CD14-positive monocyte (primary cell): ENCODE measurements at regions not wholly inside any gene's neighbourhood (a gene's known extent, or its start where the extent isn't known, plus 50 kb on each side); places are given as distances from the start of the nearest gene placed in this dataset.

ENCODE experiments used
- DNase-seq, 3 donors: peaks; one replicate each; pipeline ENCODE4 v3.0.0-alpha.2; 2011 to 2022
- H2AFZ ChIP-seq: 2 replicates; pipeline ENCODE4 v1.6.0; 2012; ENCODE audit warnings: mild to moderate bottlenecking, low read depth, low read length, inconsistent platforms; ENCODE audit not compliant: insufficient read depth, poor library complexity, severe bottlenecking
- H3K27ac ChIP-seq, 2 donors: 1 replicate in 1 of 2; 2 replicates in 1 of 2; pipeline ENCODE4 v1.5.1; 2012 to 2013; ENCODE audit warnings: low read length in 2 of 2, control low read depth in 1 of 2, inconsistent platforms in 1 of 2, low read depth in 1 of 2, mild to moderate bottlenecking in 1 of 2
- H3K27me3 ChIP-seq, 2 donors: one replicate each; pipeline versions ENCODE4 v1.6.0 to v1.6.1; 2011 to 2013; ENCODE audit warnings: low read length in 2 of 2; ENCODE audit not compliant: control insufficient read depth in 2 of 2, insufficient read depth in 2 of 2
- H3K36me3 ChIP-seq, 2 donors: replicated peaks in 1 of 2; 1 replicate in 1 of 2; 2 replicates in 1 of 2; pipeline versions ENCODE4 v1.5.1 to v1.6.1; 2012 to 2013; ENCODE audit warnings: low read length in 2 of 2, control low read depth in 1 of 2, inconsistent platforms in 1 of 2, mild to moderate bottlenecking in 1 of 2; ENCODE audit not compliant: insufficient read depth in 2 of 2, control insufficient read depth in 1 of 2
- H3K4me1 ChIP-seq, 2 donors: 1 replicate in 1 of 2; 2 replicates in 1 of 2; pipeline versions ENCODE4 v1.5.1 to v1.6.1; 2012 to 2013; ENCODE audit warnings: low read length in 2 of 2, control low read depth in 1 of 2, inconsistent platforms in 1 of 2, mild to moderate bottlenecking in 1 of 2, moderate library complexity in 1 of 2; ENCODE audit not compliant: insufficient read depth in 2 of 2, control insufficient read depth in 1 of 2
- H3K4me2 ChIP-seq: replicated peaks from 2 replicates; pipeline ENCODE3; 2012; ENCODE audit warnings: low read length, moderate library complexity, mild to moderate bottlenecking; ENCODE audit not compliant: poor library complexity, severe bottlenecking; ENCODE audit errors: extremely low read depth
- H3K4me3 ChIP-seq, 3 experiments: fragments of 200-600 bp in 1 of 3; sonication (generic) in 1 of 3; replicated peaks in 1 of 3; 1 replicate in 2 of 3; 2 replicates in 1 of 3; pipeline ENCODE4 v1.5.1; 2011 to 2013; ENCODE audit warnings: low read length in 3 of 3, mild to moderate bottlenecking in 3 of 3, control low read depth in 2 of 3, low read depth in 2 of 3, inconsistent platforms in 1 of 3, moderate library complexity in 1 of 3
- H3K79me2 ChIP-seq: 2 replicates; pipeline ENCODE4 v1.6.0; 2012; ENCODE audit warnings: mild to moderate bottlenecking, control low read depth, inconsistent platforms, low read length, moderate library complexity; ENCODE audit not compliant: insufficient read depth
- H3K9ac ChIP-seq: 2 replicates; pipeline ENCODE4 v1.6.0; 2017; ENCODE audit warnings: low read length, mild to moderate bottlenecking; ENCODE audit not compliant: insufficient read depth, poor library complexity, severe bottlenecking
- H3K9me3 ChIP-seq, 2 donors: replicated peaks in 1 of 2; 1 replicate in 1 of 2; 2 replicates in 1 of 2; pipeline versions ENCODE4 v1.5.1 to v1.6.1; 2012 to 2013; ENCODE audit warnings: low read length in 2 of 2, control low read depth in 1 of 2; ENCODE audit not compliant: control insufficient read depth in 1 of 2, insufficient read depth in 1 of 2
- H4K20me1 ChIP-seq: 2 replicates; pipeline ENCODE4 v1.6.0; 2012; ENCODE audit warnings: mild to moderate bottlenecking, low read length, control low read depth, moderate library complexity; ENCODE audit not compliant: insufficient read depth
- H3K27ac Mint-ChIP-seq, 7 donors: one replicate each; pipeline ENCODE4 v1.8.0; 2020; ENCODE audit warnings: mild to moderate bottlenecking in 7 of 7, mixed read lengths in 7 of 7, moderate library complexity in 6 of 7, inconsistent platforms in 2 of 7
- H3K27me3 Mint-ChIP-seq, 3 donors: one replicate each; pipeline ENCODE4 v1.8.0; 2021 to 2022; ENCODE audit warnings: low read depth in 3 of 3, mild to moderate bottlenecking in 3 of 3, mixed read lengths in 3 of 3, moderate library complexity in 3 of 3, inconsistent platforms in 1 of 3
- H3K36me3 Mint-ChIP-seq, 2 donors: one replicate each; pipeline ENCODE4 v1.8.0; 2020; ENCODE audit warnings: mixed read lengths in 2 of 2, inconsistent platforms in 1 of 2, mild to moderate bottlenecking in 1 of 2
- H3K4me1 Mint-ChIP-seq: one replicate; pipeline ENCODE4 v1.8.0; 2020; ENCODE audit warnings: mild to moderate bottlenecking, mixed read lengths
- H3K4me3 Mint-ChIP-seq, 2 donors: one replicate each; pipeline ENCODE4 v1.8.0; 2020; ENCODE audit warnings: mild to moderate bottlenecking in 2 of 2, mixed read lengths in 2 of 2, moderate library complexity in 1 of 2
- H3K9me3 Mint-ChIP-seq, 7 donors: one replicate each; pipeline ENCODE4 v1.8.0; 2020 to 2022; ENCODE audit warnings: mixed read lengths in 7 of 7, mild to moderate bottlenecking in 6 of 7, moderate library complexity in 6 of 7, inconsistent platforms in 2 of 7
- WGBS: methylation state at CpG from one replicate; pipeline ENCODE4 v1.1.5; 2013; ENCODE audit warnings: missing lambda C conversion rate; ENCODE audit not compliant: insufficient coverage; 5-methylcytosine and 5-hydroxymethylcytosine counted together
- intact Hi-C, 2 donors: fragments of 100-400 bp; cut with micrococcal nuclease; formaldehyde crosslinking; loops; one replicate each; pipeline versions ENCODE4 v1.15.0 to v1.15.1; 2023
- TF ChIP-seq, protein P1 (sequence below): fragments of 200-600 bp; IDR thresholded peaks from one replicate; pipeline ENCODE4 v1.8.0; 2022; ENCODE audit warnings: antibody characterized with exemption, mild to moderate bottlenecking

GRCh38 chr3:168511428-168512014 lies 415.8 kb upstream of the GOLIM4 start:
- Histone ChIP-seq H2AFZ (no peak overlapping the region), H3K4me2 (no peak overlapping the region), H4K20me1 (no peaks in the 10 kb centered on the region), H3K36me3 (no peaks in the 10 kb centered on the region), H3K27ac (no peak overlapping the region), H3K9ac (no peak overlapping the region), H3K27me3 (no peaks in the 10 kb centered on the region), H3K4me1 (no peaks in the 10 kb centered on the region), H3K4me3 (no peak overlapping the region), H3K79me2 (no peaks in the 10 kb centered on the region), H3K9me3 (no peaks in the 10 kb centered on the region)
- no CpG with 5 or more reads among the region's 3 CpGs for WGBS
- no peak for DNase-seq
- H3K9me3 Mint-ChIP-seq = no peaks in the 10 kb centered on the region
- TF ChIP-seq, protein P1, sequence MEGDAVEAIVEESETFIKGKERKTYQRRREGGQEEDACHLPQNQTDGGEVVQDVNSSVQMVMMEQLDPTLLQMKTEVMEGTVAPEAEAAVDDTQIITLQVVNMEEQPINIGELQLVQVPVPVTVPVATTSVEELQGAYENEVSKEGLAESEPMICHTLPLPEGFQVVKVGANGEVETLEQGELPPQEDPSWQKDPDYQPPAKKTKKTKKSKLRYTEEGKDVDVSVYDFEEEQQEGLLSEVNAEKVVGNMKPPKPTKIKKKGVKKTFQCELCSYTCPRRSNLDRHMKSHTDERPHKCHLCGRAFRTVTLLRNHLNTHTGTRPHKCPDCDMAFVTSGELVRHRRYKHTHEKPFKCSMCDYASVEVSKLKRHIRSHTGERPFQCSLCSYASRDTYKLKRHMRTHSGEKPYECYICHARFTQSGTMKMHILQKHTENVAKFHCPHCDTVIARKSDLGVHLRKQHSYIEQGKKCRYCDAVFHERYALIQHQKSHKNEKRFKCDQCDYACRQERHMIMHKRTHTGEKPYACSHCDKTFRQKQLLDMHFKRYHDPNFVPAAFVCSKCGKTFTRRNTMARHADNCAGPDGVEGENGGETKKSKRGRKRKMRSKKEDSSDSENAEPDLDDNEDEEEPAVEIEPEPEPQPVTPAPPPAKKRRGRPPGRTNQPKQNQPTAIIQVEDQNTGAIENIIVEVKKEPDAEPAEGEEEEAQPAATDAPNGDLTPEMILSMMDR = peak; percentile 28
- intact Hi-C loops = no loop called here
- no peak overlapping the region for H3K4me3 Mint-ChIP-seq
- H3K4me1 Mint-ChIP-seq = no peaks in the 10 kb centered on the region
- H3K36me3 Mint-ChIP-seq = no peaks in the 10 kb centered on the region
- H3K27ac Mint-ChIP-seq = no peak overlapping the region
- peaks cover 0 to 2% (median 0%) of the 10 kb centered on the region in 3 donors for H3K27me3 Mint-ChIP-seq

DNA sequence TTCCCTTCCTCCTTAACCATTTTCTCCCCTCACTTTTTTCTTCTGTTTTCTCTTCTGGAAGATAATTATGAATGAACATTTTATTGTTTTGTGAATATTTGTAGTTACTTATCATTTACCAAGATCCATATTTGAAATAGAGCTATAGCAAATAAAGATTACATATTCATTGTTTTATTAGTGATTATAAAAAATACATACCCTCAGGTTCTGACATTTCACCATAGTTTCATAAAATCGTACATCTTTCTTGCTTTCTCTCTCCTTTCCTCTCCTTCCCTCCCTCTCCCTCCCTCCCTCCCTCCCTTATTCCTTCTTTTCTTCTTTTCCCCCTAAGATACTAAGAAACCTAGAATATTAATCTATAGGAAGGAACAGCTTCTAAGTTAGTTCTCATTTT lies 410.9 kb upstream of the GOLIM4 start:
- WGBS = no CpG with 5 or more reads among the region's 1 CpG

More for the DNA sequence above, 410.9 kb upstream of the GOLIM4 start:
- no peak overlapping the region for H3K4me3 Mint-ChIP-seq
- Histone ChIP-seq H3K4me3 (no peak overlapping the region), H3K27me3 (no peaks in the 10 kb centered on the region), H4K20me1 (no peaks in the 10 kb centered on the region), H3K9me3 (no peaks in the 10 kb centered on the region), H3K9ac (no peak overlapping the region), H3K27ac (no peak overlapping the region), H3K36me3 (no peaks in the 10 kb centered on the region), H3K4me1 (no peaks in the 10 kb centered on the region), H3K4me2 (no peak overlapping the region), H3K79me2 (no peaks in the 10 kb centered on the region), H2AFZ (no peak overlapping the region)
- H3K27me3 Mint-ChIP-seq = peaks cover 0 to 2% (median 0%) of the 10 kb centered on the region in 3 donors
- no peaks in the 10 kb centered on the region for H3K36me3 Mint-ChIP-seq
- DNase-seq = no peak
- no peak overlapping the region for H3K27ac Mint-ChIP-seq
- H3K9me3 Mint-ChIP-seq = no peaks in the 10 kb centered on the region
- H3K4me1 Mint-ChIP-seq = no peaks in the 10 kb centered on the region
- TF ChIP-seq, protein P1 = no peak
- intact Hi-C loops = no loop called here
